Heart left ventricle (tissue), 16 donors: ENCODE measurements at regions not wholly inside any gene's neighbourhood (a gene's known extent, or its start where the extent isn't known, plus 50 kb on each side); places are given as distances from the start of the nearest gene placed in this dataset.

Source experiments
- ATAC-seq, 4 donors: fragments of 200-7000 bp; cut with Tn5 transposase; one replicate each; pipeline ENCODE4 v1.9.1; 2020 to 2022; ENCODE audit warnings: moderate library complexity in 4 of 4, mild to moderate bottlenecking in 3 of 4, moderate number of reproducible peaks in 1 of 4
- DNase-seq, 5 donors: peaks; one replicate each; pipeline ENCODE4 v3.0.0-alpha.2; 2020
- H3K27ac ChIP-seq, 12 donors: fragments of 200-600 bp; sonication (generic) in 4 of 12; one replicate each; pipeline versions ENCODE4 v1.5.0 to v1.8.0; 2016 to 2022; ENCODE audit warnings: mild to moderate bottlenecking in 2 of 12
- H3K27me3 ChIP-seq, 9 donors: fragments of 200-600 bp; sonication (generic) in 2 of 9; one replicate each; pipeline versions ENCODE4 v1.5.1 to v1.8.0; 2016 to 2022; ENCODE audit warnings: mild to moderate bottlenecking in 3 of 9
- H3K36me3 ChIP-seq, 9 donors: fragments of 200-600 bp; sonication (generic) in 2 of 9; one replicate each; pipeline versions ENCODE4 v1.5.0 to v1.8.0; 2018 to 2022; ENCODE audit warnings: mild to moderate bottlenecking in 2 of 9
- H3K4me1 ChIP-seq, 12 donors: fragments of 200-600 bp; sonication (generic) in 4 of 12; one replicate each; pipeline versions ENCODE4 v1.5.0 to v1.8.0; 2016 to 2022; ENCODE audit warnings: mild to moderate bottlenecking in 3 of 12
- H3K4me3 ChIP-seq, 12 donors: fragments of 200-600 bp; sonication (generic) in 4 of 12; one replicate each; pipeline versions ENCODE4 v1.5.0 to v1.8.0; 2017 to 2022; ENCODE audit warnings: mild to moderate bottlenecking in 9 of 12, moderate library complexity in 4 of 12
- H3K9me3 ChIP-seq, 12 donors: fragments of 200-600 bp; sonication (generic) in 4 of 12; one replicate each; pipeline versions ENCODE4 v1.5.0 to v1.8.0; 2016 to 2022; ENCODE audit warnings: mild to moderate bottlenecking in 1 of 12
- POLR2A ChIP-seq, 2 donors: fragments of 450-650 bp; IDR thresholded peaks; one replicate each; pipeline ENCODE4 v1.6.1; 2017; ENCODE audit warnings: antibody characterized with exemption in 2 of 2, mild to moderate bottlenecking in 2 of 2, moderate library complexity in 2 of 2
- WGBS, 4 donors: extraction: QIAGEN DNeasy Blood & Tissue Kit in 2 of 4; methylation state at CpG; one replicate each; pipeline versions ENCODE4 v1.1.5 to v1.1.7; 2013 to 2018; 5-methylcytosine and 5-hydroxymethylcytosine counted together
- intact Hi-C, 10 donors: fragments of 100-400 bp; cut with DNase I; formaldehyde crosslinking; loops; one replicate each; pipeline versions ENCODE4 v1.11.1 to v1.14.2; 2022
- TF ChIP-seq, protein P1 (sequence below), 12 donors: fragments of 200-600 bp; sonication (generic) in 4 of 12; IDR thresholded peaks; one replicate each; pipeline versions ENCODE4 v1.5.0 to v1.8.0; 2018 to 2022; ENCODE audit warnings: antibody characterized with exemption in 12 of 12, mild to moderate bottlenecking in 5 of 12
- donor health status: ischemic (EF 13 %, LVEDD 7.1; RV severe dilation, severe dysfunction).
- donor health status: healthy with polysubstance abuse.
- donor health status: DM: no; HTN: yes; CAD: no.
- donor health status: DM: no; HTN: no; CAD: no.
- donor health status: ischemic (EF 25% LVEDD 6.9; RV normal size, moderate dysfunction).
- donor health status: ischemic (EF 25% LVEDD 5.7; RV mildly dilated, moderate dysfunction).
- donor health status: healthy.
- donor health status: DM: yes; HTN: yes; CAD: no.
- donor health status: ischemic (EF 35%, LVEDD 5.7; RV mildly dilated, moderate dysfunction).
- donor health status: nonischemic (EF 11% LVEDD 7.7; RV severe dilation, severe dysfunction).
- donor health status: DM: yes; HTN: yes; CAD: no.
- donor health status: PGD.
- donor health status: ischemic (EF 29% LVEDD 5.4; RV normal size, mild dysfunction).
- donor health status: nonischemic (EF 23%, LVEDD 6.1; RV moderate dilation, normal function).

DNA sequence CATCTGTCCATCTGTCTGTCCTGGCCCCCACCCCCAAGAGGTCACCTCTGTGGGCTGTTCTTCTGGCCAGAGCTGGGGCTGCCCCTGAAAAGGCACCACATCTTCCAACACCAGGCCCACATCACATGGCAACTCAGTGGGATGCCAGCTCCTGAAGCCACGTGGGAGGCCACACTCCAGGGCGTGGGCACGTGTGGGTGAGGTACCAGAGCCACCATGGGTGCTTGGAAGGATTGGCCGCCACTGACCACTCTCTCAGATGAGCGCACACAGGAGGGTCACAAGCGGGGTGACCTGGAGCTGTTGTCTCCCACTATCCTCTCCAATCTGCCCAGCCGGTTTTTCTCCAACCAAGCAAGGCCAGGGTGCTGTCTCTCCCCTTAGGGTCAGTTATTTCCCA, 197.9 kb downstream of the TFCP2L1 start:
- Histone ChIP-seq H3K27me3 (peaks cover 0 to 21% (median 0%) of the 10 kb centered on the region in 9 donors), H3K4me3 (no peak overlapping the region), H3K27ac (no peak overlapping the region), H3K9me3 (peaks cover 0 to 2% (median 0%) of the 10 kb centered on the region in 12 donors), H3K4me1 (peaks cover 0 to 13% (median 0%) of the 10 kb centered on the region in 12 donors), H3K36me3 (no peaks in the 10 kb centered on the region)
- intact Hi-C loops, result loop anchor here in 1 of 10 donors (10.0 kb wide), 1 partner anchor 752 kb away; no protein-coding TSS in a partner anchor
- ATAC-seq (no peak), DNase-seq (peak in 1 of 5 donors; percentile 30)
- WGBS, 4 donors, result 90 to 94% (median 92%) methylated on average over 3 to 7 of the region's 7 CpGs
- no peak for TF ChIP-seq POLR2A (IDR thresholded peaks at IDR 0.05)
- TF ChIP-seq, protein P1, sequence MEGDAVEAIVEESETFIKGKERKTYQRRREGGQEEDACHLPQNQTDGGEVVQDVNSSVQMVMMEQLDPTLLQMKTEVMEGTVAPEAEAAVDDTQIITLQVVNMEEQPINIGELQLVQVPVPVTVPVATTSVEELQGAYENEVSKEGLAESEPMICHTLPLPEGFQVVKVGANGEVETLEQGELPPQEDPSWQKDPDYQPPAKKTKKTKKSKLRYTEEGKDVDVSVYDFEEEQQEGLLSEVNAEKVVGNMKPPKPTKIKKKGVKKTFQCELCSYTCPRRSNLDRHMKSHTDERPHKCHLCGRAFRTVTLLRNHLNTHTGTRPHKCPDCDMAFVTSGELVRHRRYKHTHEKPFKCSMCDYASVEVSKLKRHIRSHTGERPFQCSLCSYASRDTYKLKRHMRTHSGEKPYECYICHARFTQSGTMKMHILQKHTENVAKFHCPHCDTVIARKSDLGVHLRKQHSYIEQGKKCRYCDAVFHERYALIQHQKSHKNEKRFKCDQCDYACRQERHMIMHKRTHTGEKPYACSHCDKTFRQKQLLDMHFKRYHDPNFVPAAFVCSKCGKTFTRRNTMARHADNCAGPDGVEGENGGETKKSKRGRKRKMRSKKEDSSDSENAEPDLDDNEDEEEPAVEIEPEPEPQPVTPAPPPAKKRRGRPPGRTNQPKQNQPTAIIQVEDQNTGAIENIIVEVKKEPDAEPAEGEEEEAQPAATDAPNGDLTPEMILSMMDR (IDR thresholded peaks at IDR 0.05), result no peak

DNA sequence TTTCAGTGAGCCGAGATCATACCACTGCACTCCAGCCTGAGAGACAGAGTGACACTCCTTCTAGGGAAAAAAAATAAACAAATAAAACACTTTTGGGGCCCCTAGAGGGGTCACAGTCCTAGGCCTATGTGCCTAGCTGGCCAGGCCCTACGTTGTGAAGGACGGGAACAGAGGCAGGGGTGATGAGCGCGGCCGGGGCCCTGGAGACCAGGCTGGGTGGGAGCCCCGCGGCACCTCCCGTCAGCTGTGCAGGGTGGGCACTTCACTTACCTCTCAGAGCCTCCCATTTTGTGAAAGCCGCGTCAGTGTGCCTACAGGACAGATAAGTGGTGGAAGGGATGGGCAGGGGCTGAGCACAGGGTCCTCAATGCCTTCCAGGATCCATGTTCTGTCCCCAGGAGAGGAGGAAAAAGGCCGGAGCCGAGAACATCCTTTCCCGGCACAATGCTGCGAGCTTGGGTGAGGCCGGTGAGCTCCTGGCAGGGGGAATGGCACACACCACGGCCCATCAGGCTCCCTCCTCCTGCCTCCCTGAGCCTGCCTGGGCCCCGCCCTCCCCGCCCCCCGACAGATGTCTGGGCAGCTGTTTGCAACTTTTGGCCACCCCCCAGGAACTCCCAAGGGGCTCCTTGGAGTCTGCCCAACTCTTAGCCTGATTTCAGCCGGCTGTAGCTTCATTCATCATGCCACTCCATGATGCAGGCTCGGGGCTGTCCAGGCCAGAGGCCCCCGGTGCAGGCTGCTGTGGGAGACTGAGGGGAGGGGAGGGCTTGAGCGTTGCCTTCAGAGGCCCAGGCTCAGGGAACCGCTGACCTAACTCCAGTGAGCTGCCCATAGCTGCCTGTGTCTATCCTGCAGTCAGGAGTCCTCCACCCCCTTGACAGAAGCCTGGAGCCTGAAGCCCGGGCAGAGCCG, 196.5 kb downstream of the TFCP2L1 start:
- H3K4me3 ChIP-seq, result no peak overlapping the region
- WGBS, 4 donors, result 64 to 79% (median 65%) methylated on average over 16 to 27 of the region's 27 CpGs
- H3K4me1 ChIP-seq, result peaks cover 0 to 13% (median 0%) of the 10 kb centered on the region in 12 donors
- H3K27ac ChIP-seq, result no peak overlapping the region
- H3K36me3 ChIP-seq, result no peaks in the 10 kb centered on the region
- intact Hi-C loops, result loop anchor here in 1 of 10 donors (10.0 kb wide), 1 partner anchor 754 kb away; no protein-coding TSS in a partner anchor
- DNase-seq, result peak; percentile 34 to 73 (median 57)
- ATAC-seq, result peak in 3 of 4 donors; percentile 55 to 63 (median 62)
- peaks cover 0 to 12% (median 0%) of the 10 kb centered on the region in 9 donors for H3K27me3 ChIP-seq
- H3K9me3 ChIP-seq, result peaks cover 0 to 4% (median 0%) of the 10 kb centered on the region in 12 donors
- TF ChIP-seq POLR2A (IDR thresholded peaks at IDR 0.05), result no peak
- TF ChIP-seq, protein P1 (IDR thresholded peaks at IDR 0.05), result no peak

DNA sequence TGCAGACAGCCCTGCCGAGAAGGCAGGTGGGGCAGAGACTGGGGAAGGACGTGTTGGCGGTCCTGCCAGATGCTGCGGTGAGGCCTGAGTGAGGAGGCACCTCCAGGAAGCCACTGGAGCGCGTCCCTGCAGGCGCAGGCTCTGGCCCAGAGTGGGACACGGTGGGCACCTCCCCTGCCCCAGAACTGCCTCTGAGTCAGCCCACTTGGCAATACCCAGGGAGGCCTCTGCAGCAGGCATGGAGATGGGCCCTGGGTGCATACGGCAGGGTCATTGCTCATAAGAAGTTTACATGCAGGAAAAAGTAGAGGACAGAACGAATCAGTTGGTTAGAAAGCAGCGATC, 195.9 kb downstream of the TFCP2L1 start:
- ATAC-seq, result peak in 1 of 4 donors; percentile 5
- Histone ChIP-seq H3K27me3 (peaks cover 0 to 5% (median 0%) of the 10 kb centered on the region in 9 donors), H3K4me1 (peaks cover 0 to 13% (median 0%) of the 10 kb centered on the region in 12 donors), H3K9me3 (peaks cover 0 to 4% (median 0%) of the 10 kb centered on the region in 12 donors), H3K4me3 (no peak overlapping the region), H3K27ac (no peak overlapping the region), H3K36me3 (no peaks in the 10 kb centered on the region)
- intact Hi-C loops, result loop anchor here in 1 of 10 donors (10.0 kb wide), 1 partner anchor 754 kb away; no protein-coding TSS in a partner anchor
- WGBS, 4 donors, result 72 to 79% (median 76%) methylated on average over 11 of the region's 11 CpGs
- no peak for TF ChIP-seq POLR2A (IDR thresholded peaks at IDR 0.05)
- TF ChIP-seq, protein P1 (IDR thresholded peaks at IDR 0.05), result no peak
- no peak for DNase-seq

DNA sequence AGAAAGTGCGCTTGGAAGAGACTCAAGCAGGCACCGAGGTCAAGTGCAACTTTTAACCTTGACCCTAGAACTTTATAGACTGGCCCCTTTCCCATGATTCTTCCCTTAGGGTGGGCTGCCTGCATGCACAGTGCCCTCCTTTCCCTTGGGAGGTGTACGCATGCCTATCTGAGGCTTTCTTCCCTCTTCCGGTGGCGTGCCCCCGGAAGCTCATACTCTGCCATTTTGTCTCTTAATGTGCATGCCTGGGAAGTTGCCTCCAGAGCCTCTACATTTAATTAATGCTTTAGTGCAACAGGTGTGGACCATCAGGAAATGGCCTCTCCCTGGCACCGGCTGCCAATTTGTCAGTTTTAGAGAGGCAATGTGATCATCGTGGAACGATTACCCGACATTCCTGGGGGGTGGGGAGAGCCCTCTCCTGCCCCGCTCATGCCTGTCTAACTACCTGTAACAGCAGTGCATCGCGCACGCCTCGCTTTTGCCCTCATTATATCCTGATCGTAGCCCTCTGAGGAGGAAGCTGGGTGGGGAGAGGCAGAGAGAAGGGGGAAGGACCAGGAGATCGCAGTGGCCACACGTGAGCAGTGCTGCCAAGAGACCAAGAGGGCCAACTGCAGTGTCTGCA, 194.8 kb downstream of the TFCP2L1 start:
- Histone ChIP-seq H3K27me3 (no peaks in the 10 kb centered on the region), H3K36me3 (no peaks in the 10 kb centered on the region), H3K9me3 (peaks cover 0 to 4% (median 0%) of the 10 kb centered on the region in 12 donors), H3K4me3 (no peak overlapping the region), H3K27ac (no peak overlapping the region), H3K4me1 (peaks cover 0 to 13% (median 0%) of the 10 kb centered on the region in 12 donors)
- no peak for TF ChIP-seq POLR2A (IDR thresholded peaks at IDR 0.05)
- TF ChIP-seq, protein P1 (IDR thresholded peaks at IDR 0.05), result no peak
- 83 to 90% (median 84%) methylated on average over 18 of the region's 18 CpGs for WGBS, 4 donors
- no peak for ATAC-seq
- intact Hi-C loops, result loop anchor here in 2 of 10 donors (10.0 kb wide), 2 partner anchors 205 to 265 kb away; no protein-coding TSS in a partner anchor
- DNase-seq, result no peak
